GM23338 (cell line): ENCODE measurements at regions not wholly inside any gene's neighbourhood (a gene's known extent, or its start where the extent isn't known, plus 50 kb on each side); places are given as distances from the start of the nearest gene placed in this dataset.

Source experiments
- ATAC-seq: fragments of 200-7000 bp; cut with Tn5 transposase; 3 replicates; pipeline ENCODE4 v1.9.1; 2020
- DNase-seq: peaks from one replicate; pipeline ENCODE4 v3.0.0-alpha.2; 2015; ENCODE audit warnings: low spot score
- H2AFZ ChIP-seq: fragments of 200-600 bp; sonication (generic); 2 replicates; pipeline ENCODE4 v1.8.0; 2016; ENCODE audit warnings: antibody characterized with exemption, mild to moderate bottlenecking, moderate library complexity
- H3F3A ChIP-seq: fragments of 200-600 bp; sonication (generic); replicated peaks from 2 replicates; pipeline ENCODE4 v1.8.0; 2017; ENCODE audit warnings: antibody characterized with exemption, mixed run types, low read depth
- H3K27ac ChIP-seq: fragments of 200-600 bp; sonication (generic); 2 replicates; pipeline ENCODE4 v1.6.1; 2016; ENCODE audit warnings: low read depth
- H3K27me3 ChIP-seq: fragments of 200-600 bp; sonication (generic); 2 replicates; pipeline ENCODE4 v1.8.0; 2016; ENCODE audit warnings: mild to moderate bottlenecking, mixed run types, moderate library complexity; ENCODE audit not compliant: insufficient read depth
- H3K36me3 ChIP-seq: fragments of 200-600 bp; sonication (generic); 2 replicates; pipeline ENCODE4 v1.8.0; 2016; ENCODE audit warnings: mild to moderate bottlenecking; ENCODE audit not compliant: insufficient read depth
- H3K4me1 ChIP-seq: fragments of 200-600 bp; sonication (generic); 2 replicates; pipeline ENCODE4 v1.8.0; 2016; ENCODE audit warnings: mild to moderate bottlenecking, moderate library complexity; ENCODE audit not compliant: insufficient read depth
- H3K4me2 ChIP-seq: fragments of 200-600 bp; sonication (generic); 2 replicates; pipeline ENCODE4 v1.7.1; 2017; ENCODE audit warnings: mixed run types
- H3K4me3 ChIP-seq: fragments of 200-600 bp; sonication (generic); 2 replicates; pipeline ENCODE4 v1.6.1; 2016; ENCODE audit warnings: mixed run types
- H3K79me2 ChIP-seq: fragments of 200-600 bp; sonication (generic); replicated peaks from 2 replicates; pipeline ENCODE4 v1.8.0; 2017; ENCODE audit warnings: mild to moderate bottlenecking; ENCODE audit not compliant: insufficient read depth
- H3K9me2 ChIP-seq: fragments of 200-600 bp; sonication (generic); 2 replicates; pipeline ENCODE4 v1.8.0; 2017; ENCODE audit not compliant: insufficient read depth
- H4K20me1 ChIP-seq: fragments of 200-600 bp; sonication (generic); replicated peaks from 2 replicates; pipeline ENCODE4 v1.8.0; 2017; ENCODE audit warnings: mild to moderate bottlenecking; ENCODE audit not compliant: insufficient read depth
- H3K27ac Mint-ChIP-seq: 2 replicates; pipeline ENCODE4 v1.8.0; 2020; ENCODE audit warnings: inconsistent platforms, mild to moderate bottlenecking, moderate library complexity, mixed read lengths
- H3K27me3 Mint-ChIP-seq: 3 replicates; pipeline ENCODE4 v1.8.0; 2022; ENCODE audit warnings: low read depth, mild to moderate bottlenecking, moderate library complexity, mixed read lengths, inconsistent platforms; ENCODE audit not compliant: insufficient read depth, poor library complexity
- H3K36me3 Mint-ChIP-seq: 3 replicates; pipeline ENCODE4 v1.8.0; 2021; ENCODE audit warnings: low read depth, mild to moderate bottlenecking, inconsistent platforms, moderate library complexity, mixed read lengths
- H3K4me1 Mint-ChIP-seq: 3 replicates; pipeline ENCODE4 v1.8.0; 2020; ENCODE audit warnings: mild to moderate bottlenecking, inconsistent platforms, mixed read lengths
- H3K4me3 Mint-ChIP-seq: 3 replicates; pipeline ENCODE4 v1.8.0; 2021; ENCODE audit warnings: moderate library complexity, mild to moderate bottlenecking, inconsistent platforms, mixed read lengths
- H3K9me3 Mint-ChIP-seq: 3 replicates; pipeline ENCODE4 v1.8.0; 2020; ENCODE audit warnings: moderate library complexity, mild to moderate bottlenecking, inconsistent platforms, mixed read lengths
- CREB1 ChIP-seq: fragments of 250-450 bp; sonication (Bioruptor Pico); IDR thresholded peaks from 2 replicates; pipeline ENCODE4 v1.5.0; 2020; ENCODE audit warnings: low read depth, mild to moderate bottlenecking, moderate library complexity
- CTCF ChIP-seq, 2 experiments: fragments of 200-600 bp in 1 of 2; sonication (generic) in 1 of 2; conservative IDR thresholded peaks; 2 replicates each; pipeline versions ENCODE4 v1.5.1 to v1.6.1; 2016 to 2017; ENCODE audit warnings: antibody characterized with exemption in 2 of 2, low read depth in 2 of 2, mild to moderate bottlenecking in 2 of 2, moderate library complexity in 1 of 2
- EZH2 ChIP-seq: fragments of 200-600 bp; sonication (generic); IDR thresholded peaks from one replicate; pipeline ENCODE4 v1.8.0; 2017; ENCODE audit warnings: antibody characterized with exemption, mild to moderate bottlenecking, low read depth; ENCODE audit not compliant: unreplicated experiment
- EZH2phosphoT487 ChIP-seq: fragments of 200-600 bp; sonication (generic); IDR thresholded peaks from one replicate; pipeline ENCODE4 v1.8.1; 2018; ENCODE audit warnings: antibody characterized with exemption; ENCODE audit not compliant: unreplicated experiment
- NANOG ChIP-seq: IDR thresholded peaks from 2 replicates; pipeline ENCODE4 v1.6.1; 2016; ENCODE audit warnings: antibody characterized with exemption, borderline replicate concordance
- POLR2AphosphoS5 ChIP-seq: IDR thresholded peaks from 2 replicates; pipeline ENCODE4 v1.6.1; 2016; ENCODE audit warnings: antibody characterized with exemption, low read depth
- STAT1 ChIP-seq: IDR thresholded peaks from one replicate; pipeline ENCODE4 v1.6.1; 2016; ENCODE audit warnings: antibody characterized with exemption; ENCODE audit not compliant: unreplicated experiment
- ZNF114 ChIP-seq: fragments of 250-450 bp; sonication (Bioruptor Pico); IDR thresholded peaks from 2 replicates; pipeline ENCODE4 v1.5.0; 2020; ENCODE audit warnings: mild to moderate bottlenecking, moderate library complexity
- ZNF331 ChIP-seq: fragments of 250-450 bp; sonication (Bioruptor Pico); IDR thresholded peaks from 2 replicates; pipeline ENCODE4 v1.5.0; 2020; ENCODE audit warnings: low read depth, mild to moderate bottlenecking, moderate library complexity
- TF ChIP-seq, protein P1 (sequence below): IDR thresholded peaks from one replicate; pipeline ENCODE4 v1.6.1; 2018; ENCODE audit warnings: antibody characterized with exemption; ENCODE audit not compliant: unreplicated experiment
- TF ChIP-seq, protein P2 (sequence below): IDR thresholded peaks from 2 replicates; pipeline ENCODE4 v1.6.1; 2016; ENCODE audit warnings: antibody characterized with exemption

DNA sequence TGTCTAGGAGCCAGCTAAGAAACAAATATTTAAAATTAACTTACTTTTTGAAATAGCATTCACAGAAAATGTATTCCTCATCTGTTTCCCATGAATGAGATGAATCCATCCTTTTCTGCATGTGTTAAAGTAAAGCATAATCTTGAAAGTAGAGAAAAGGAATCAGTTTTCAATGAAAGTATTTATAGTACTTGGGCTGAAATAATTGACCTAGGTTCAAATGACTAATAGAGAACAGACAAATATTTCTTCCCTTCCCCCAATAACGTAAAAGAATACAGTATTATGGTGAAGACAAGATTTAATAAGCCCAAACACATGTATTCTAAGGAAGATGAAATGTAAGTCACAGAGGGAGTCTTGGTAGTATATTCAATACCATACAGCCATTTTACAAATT, 403.5 kb downstream of the ZNF608 start:
- TF ChIP-seq CREB1 (CRISPR knock-in tag) (no peak), STAT1 (no peak)
- no peak overlapping the region for H3K4me3 Mint-ChIP-seq
- H3F3A ChIP-seq: no peaks in the 10 kb centered on the region
- no peaks in the 10 kb centered on the region for H3K27me3 ChIP-seq
- ATAC-seq (no peak), DNase-seq (no peak)
- no peaks in the 10 kb centered on the region for H3K79me2 ChIP-seq
- H3K9me3 Mint-ChIP-seq: no peaks in the 10 kb centered on the region
- H3K27ac Mint-ChIP-seq: no peak overlapping the region
- H3K27me3 Mint-ChIP-seq: no peaks in the 10 kb centered on the region
- no peak overlapping the region for H3K27ac ChIP-seq
- H3K36me3 ChIP-seq: no peaks in the 10 kb centered on the region
- peaks cover 4% of the 10 kb centered on the region; the same call in 1 of the 3 replicates for H3K4me1 Mint-ChIP-seq
- H3K4me1 ChIP-seq: no peaks in the 10 kb centered on the region; the same call in 1 of the 2 replicates
- no peak overlapping the region for H3K4me3 ChIP-seq
- H3K9me2 ChIP-seq: peaks cover 11% of the 10 kb centered on the region
- no peaks in the 10 kb centered on the region for H4K20me1 ChIP-seq
- H3K36me3 Mint-ChIP-seq: 0 out of 3 replicates have a peak, but pooled peaks cover 3% of the 10 kb centered on the region
- 0 out of 2 replicates have a peak overlapping the region, but pooled peaks have one; percentile 56 for H2AFZ ChIP-seq
- H3K4me2 ChIP-seq: no peak overlapping the region

GRCh38 chr5:124342584-124342983, 403.9 kb downstream of the ZNF608 start:
- no peaks in the 10 kb centered on the region for H3K36me3 ChIP-seq
- DNase-seq (no peak), ATAC-seq (no peak)
- H3K9me3 Mint-ChIP-seq: no peaks in the 10 kb centered on the region
- 0 out of 3 replicates have a peak, but pooled peaks cover 3% of the 10 kb centered on the region for H3K36me3 Mint-ChIP-seq
- peaks cover 4% of the 10 kb centered on the region; the same call in 1 of the 3 replicates for H3K4me1 Mint-ChIP-seq
- H3K27me3 ChIP-seq: no peaks in the 10 kb centered on the region
- no peak overlapping the region for H3K4me3 Mint-ChIP-seq
- no peak overlapping the region for H3K4me2 ChIP-seq
- H3F3A ChIP-seq: no peaks in the 10 kb centered on the region
- no peak overlapping the region for H3K27ac Mint-ChIP-seq
- H3K4me1 ChIP-seq: no peaks in the 10 kb centered on the region; the same call in 1 of the 2 replicates
- no peaks in the 10 kb centered on the region for H3K27me3 Mint-ChIP-seq
- H3K9me2 ChIP-seq: peaks cover 11% of the 10 kb centered on the region
- TF ChIP-seq POLR2AphosphoS5 (no peak), STAT1 (no peak), ZNF114 (CRISPR knock-in tag) (no peak)
- no peaks in the 10 kb centered on the region for H3K79me2 ChIP-seq
- no peak overlapping the region for H2AFZ ChIP-seq
- H3K27ac ChIP-seq: no peak overlapping the region
- H4K20me1 ChIP-seq: no peaks in the 10 kb centered on the region
- no peak overlapping the region for H3K4me3 ChIP-seq

DNA sequence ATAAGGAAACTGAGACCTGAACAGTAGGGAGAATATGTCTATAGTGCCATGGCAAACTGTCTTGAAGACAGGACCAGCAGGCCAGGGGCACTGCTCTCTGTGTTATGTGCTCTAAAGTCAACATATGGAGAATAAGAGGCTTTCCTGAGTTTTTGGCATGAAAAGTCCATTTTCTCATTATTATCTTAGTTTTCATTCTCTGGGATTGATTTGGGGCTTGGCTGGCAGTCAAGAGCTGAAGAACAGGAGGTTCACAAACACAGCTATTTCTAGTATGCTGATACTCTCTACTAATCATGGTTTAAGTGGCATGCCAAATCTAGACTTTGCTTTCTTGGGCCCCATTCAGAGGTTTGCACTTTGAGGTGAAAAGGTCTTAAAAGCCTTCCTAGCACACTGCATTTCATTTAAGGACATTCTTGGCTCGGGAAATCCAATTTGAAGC, 404.4 kb downstream of the ZNF608 start:
- H3K4me1 Mint-ChIP-seq: peaks cover 4% of the 10 kb centered on the region; the same call in 2 of the 3 replicates
- no peak for ATAC-seq
- TF ChIP-seq EZH2phosphoT487: no peak
- no peak for TF ChIP-seq CTCF (conservative IDR thresholded peaks at IDR 0.05; ENCODE audit: low read depth in 2 of 2)
- TF ChIP-seq STAT1: no peak
- no peak for TF ChIP-seq NANOG
- TF ChIP-seq CREB1 (CRISPR knock-in tag): no peak
- no peak for TF ChIP-seq EZH2
- TF ChIP-seq, protein P1, sequence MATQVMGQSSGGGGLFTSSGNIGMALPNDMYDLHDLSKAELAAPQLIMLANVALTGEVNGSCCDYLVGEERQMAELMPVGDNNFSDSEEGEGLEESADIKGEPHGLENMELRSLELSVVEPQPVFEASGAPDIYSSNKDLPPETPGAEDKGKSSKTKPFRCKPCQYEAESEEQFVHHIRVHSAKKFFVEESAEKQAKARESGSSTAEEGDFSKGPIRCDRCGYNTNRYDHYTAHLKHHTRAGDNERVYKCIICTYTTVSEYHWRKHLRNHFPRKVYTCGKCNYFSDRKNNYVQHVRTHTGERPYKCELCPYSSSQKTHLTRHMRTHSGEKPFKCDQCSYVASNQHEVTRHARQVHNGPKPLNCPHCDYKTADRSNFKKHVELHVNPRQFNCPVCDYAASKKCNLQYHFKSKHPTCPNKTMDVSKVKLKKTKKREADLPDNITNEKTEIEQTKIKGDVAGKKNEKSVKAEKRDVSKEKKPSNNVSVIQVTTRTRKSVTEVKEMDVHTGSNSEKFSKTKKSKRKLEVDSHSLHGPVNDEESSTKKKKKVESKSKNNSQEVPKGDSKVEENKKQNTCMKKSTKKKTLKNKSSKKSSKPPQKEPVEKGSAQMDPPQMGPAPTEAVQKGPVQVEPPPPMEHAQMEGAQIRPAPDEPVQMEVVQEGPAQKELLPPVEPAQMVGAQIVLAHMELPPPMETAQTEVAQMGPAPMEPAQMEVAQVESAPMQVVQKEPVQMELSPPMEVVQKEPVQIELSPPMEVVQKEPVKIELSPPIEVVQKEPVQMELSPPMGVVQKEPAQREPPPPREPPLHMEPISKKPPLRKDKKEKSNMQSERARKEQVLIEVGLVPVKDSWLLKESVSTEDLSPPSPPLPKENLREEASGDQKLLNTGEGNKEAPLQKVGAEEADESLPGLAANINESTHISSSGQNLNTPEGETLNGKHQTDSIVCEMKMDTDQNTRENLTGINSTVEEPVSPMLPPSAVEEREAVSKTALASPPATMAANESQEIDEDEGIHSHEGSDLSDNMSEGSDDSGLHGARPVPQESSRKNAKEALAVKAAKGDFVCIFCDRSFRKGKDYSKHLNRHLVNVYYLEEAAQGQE: no peak
- TF ChIP-seq POLR2AphosphoS5: no peak
- no peak for TF ChIP-seq ZNF331 (CRISPR knock-in tag)
- no peak for TF ChIP-seq ZNF114 (CRISPR knock-in tag)
- TF ChIP-seq, protein P2, sequence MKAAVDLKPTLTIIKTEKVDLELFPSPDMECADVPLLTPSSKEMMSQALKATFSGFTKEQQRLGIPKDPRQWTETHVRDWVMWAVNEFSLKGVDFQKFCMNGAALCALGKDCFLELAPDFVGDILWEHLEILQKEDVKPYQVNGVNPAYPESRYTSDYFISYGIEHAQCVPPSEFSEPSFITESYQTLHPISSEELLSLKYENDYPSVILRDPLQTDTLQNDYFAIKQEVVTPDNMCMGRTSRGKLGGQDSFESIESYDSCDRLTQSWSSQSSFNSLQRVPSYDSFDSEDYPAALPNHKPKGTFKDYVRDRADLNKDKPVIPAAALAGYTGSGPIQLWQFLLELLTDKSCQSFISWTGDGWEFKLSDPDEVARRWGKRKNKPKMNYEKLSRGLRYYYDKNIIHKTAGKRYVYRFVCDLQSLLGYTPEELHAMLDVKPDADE: no peak

More for the DNA sequence above, 404.4 kb downstream of the ZNF608 start:
- peaks cover 4% of the 10 kb centered on the region; the same call in 1 of the 3 replicates for H3K9me3 Mint-ChIP-seq
- Histone ChIP-seq H3K4me1 (no peaks in the 10 kb centered on the region; the same call in 1 of the 2 replicates), H2AFZ (no peak overlapping the region), H4K20me1 (no peaks in the 10 kb centered on the region), H3K27me3 (no peaks in the 10 kb centered on the region), H3F3A (no peaks in the 10 kb centered on the region), H3K4me2 (no peak overlapping the region), H3K27ac (no peak overlapping the region), H3K36me3 (no peaks in the 10 kb centered on the region), H3K79me2 (no peaks in the 10 kb centered on the region), H3K4me3 (no peak overlapping the region), H3K9me2 (peaks cover 11% of the 10 kb centered on the region)
- peaks cover 3% of the 10 kb centered on the region; the same call in 1 of the 3 replicates for H3K36me3 Mint-ChIP-seq
- H3K27me3 Mint-ChIP-seq: no peaks in the 10 kb centered on the region
- H3K4me3 Mint-ChIP-seq: no peak overlapping the region
- H3K27ac Mint-ChIP-seq: no peak overlapping the region
- no peak for DNase-seq
